Endothelial cell of umbilical vein (primary cell): ENCODE measurements at regions not wholly inside any gene's neighbourhood (a gene's known extent, or its start where the extent isn't known, plus 50 kb on each side); places are given as distances from the start of the nearest gene placed in this dataset.

Experiments used
- BruUV-seq: library from RNA; stranded (reverse); fragments of 400-500 nt; replicated peaks from 2 replicates; lab custom pipeline; 2021; lab: Mats Ljungman, UMichigan
- CTCF ChIA-PET: fragments of 300-600, 350-600 bp; sonication (Branson Sonifier 250); formaldehyde crosslinking; loops from one replicate; lab custom pipeline; 2021; ENCODE audit warnings: antibody characterized with exemption, inconsistent platforms; lab: Charles Lee
- POLR2A ChIA-PET: fragments of 300-600, 350-600 bp; sonication (Branson Sonifier 250); formaldehyde crosslinking; loops from one replicate; lab custom pipeline; 2021; ENCODE audit warnings: antibody characterized with exemption, inconsistent platforms; lab: Charles Lee
- DNase-seq: peaks from one replicate; pipeline ENCODE4 v3.0.0-alpha.2; 2011; ENCODE audit warnings: low read depth, low spot score
- FAIRE-seq: peaks from 2 replicates; lab custom pipeline; 2011; peaks lifted over from hg19 to GRCh38; lab: Jason Lieb, UNC
- H2AFZ ChIP-seq: 2 replicates; pipeline ENCODE4 v1.6.0; 2012; ENCODE audit warnings: low read depth, low read length, control low read depth, inconsistent platforms
- H3K27ac ChIP-seq: 2 replicates; pipeline ENCODE4 v1.5.1; 2011; ENCODE audit warnings: low read depth, mild to moderate bottlenecking, control low read depth, low read length, moderate library complexity; ENCODE audit not compliant: insufficient read depth
- H3K27me3 ChIP-seq, 2 experiments: 2 replicates each; pipeline versions ENCODE4 v1.6.0 to v1.6.1; 2011; ENCODE audit warnings: low read length in 2 of 2, mixed read lengths in 1 of 2; ENCODE audit not compliant: control insufficient read depth in 2 of 2, insufficient read depth in 2 of 2
- H3K36me3 ChIP-seq, 2 experiments: 2 replicates in 1 of 2; 3 replicates in 1 of 2; pipeline ENCODE4 v1.5.1; 2011; ENCODE audit warnings: low read length in 2 of 2, mild to moderate bottlenecking in 1 of 2, moderate library complexity in 1 of 2; ENCODE audit not compliant: control insufficient read depth in 2 of 2, insufficient read depth in 2 of 2; ENCODE audit errors: extremely low read depth in 1 of 2
- H3K4me1 ChIP-seq: 3 replicates; pipeline ENCODE4 v1.5.1; 2011; ENCODE audit warnings: mild to moderate bottlenecking, low read length; ENCODE audit not compliant: control insufficient read depth, insufficient read depth; ENCODE audit errors: extremely low read depth
- H3K4me2 ChIP-seq: 2 replicates; pipeline ENCODE4 v1.6.1; 2011; ENCODE audit warnings: low read length, control low read depth, mixed read lengths; ENCODE audit not compliant: insufficient read depth
- H3K4me3 ChIP-seq, 3 experiments: fragments of 200-600 bp in 1 of 3; sonication (generic), shearing (Covaris generic) in 1 of 3; replicated peaks in 1 of 3; 2 replicates each; pipeline ENCODE4 v1.5.1; 2011 to 2016; ENCODE audit warnings: control low read depth in 3 of 3, low read length in 3 of 3, mild to moderate bottlenecking in 2 of 3, inconsistent platforms in 1 of 3, low read depth in 1 of 3, moderate library complexity in 1 of 3; ENCODE audit not compliant: insufficient read depth in 1 of 3
- H3K79me2 ChIP-seq: 2 replicates; pipeline ENCODE4 v1.6.0; 2012; ENCODE audit warnings: low read length, inconsistent platforms; ENCODE audit not compliant: control insufficient read depth, insufficient read depth
- H3K9ac ChIP-seq: replicated peaks from 2 replicates; pipeline ENCODE3; 2011; ENCODE audit warnings: low read length, control low read depth; ENCODE audit not compliant: insufficient read depth; ENCODE audit errors: extremely low read depth
- H3K9me1 ChIP-seq: replicated peaks from 3 replicates; pipeline ENCODE4 v1.6.0; 2011; ENCODE audit warnings: mild to moderate bottlenecking, low read length; ENCODE audit not compliant: control insufficient read depth, insufficient read depth; ENCODE audit errors: extremely low read depth
- H3K9me3 ChIP-seq: replicated peaks from 2 replicates; pipeline ENCODE4 v1.5.1; 2012; ENCODE audit warnings: low read length, inconsistent platforms; ENCODE audit not compliant: control insufficient read depth, insufficient read depth
- H4K20me1 ChIP-seq: replicated peaks from 2 replicates; pipeline ENCODE3; 2011; ENCODE audit warnings: mild to moderate bottlenecking, low read length; ENCODE audit not compliant: control insufficient read depth, insufficient read depth; ENCODE audit errors: extremely low read depth
- CTCF ChIP-seq, 2 donors: IDR thresholded peaks; 1 replicate in 1 of 2; 2 replicates in 1 of 2; pipeline ENCODE4 v1.5.1; 2011; ENCODE audit warnings: low read length in 2 of 2, mild to moderate bottlenecking in 2 of 2, moderate library complexity in 2 of 2, control low read depth in 1 of 2, inconsistent platforms in 1 of 2, low read depth in 1 of 2; ENCODE audit not compliant: insufficient read depth in 1 of 2; ENCODE audit errors: extremely low read depth in 1 of 2
- EZH2 ChIP-seq: IDR thresholded peaks from 2 replicates; pipeline ENCODE4 v1.6.1; 2012; ENCODE audit warnings: borderline replicate concordance, low read depth, mild to moderate bottlenecking, moderate library complexity, low read length, inconsistent platforms; ENCODE audit not compliant: severe bottlenecking
- FOS ChIP-seq: IDR thresholded peaks from 2 replicates; pipeline ENCODE4 v1.6.1; 2011; ENCODE audit warnings: mild to moderate bottlenecking, low read length, moderate library complexity, borderline replicate concordance; ENCODE audit not compliant: insufficient read depth
- GATA2 ChIP-seq: IDR thresholded peaks from 2 replicates; pipeline ENCODE4 v1.7.0; 2011; ENCODE audit warnings: low read depth, mild to moderate bottlenecking, moderate library complexity, mixed read lengths, low read length; ENCODE audit not compliant: insufficient read length, insufficient read depth
- JUN ChIP-seq: IDR thresholded peaks from 2 replicates; pipeline ENCODE4 v1.6.1; 2011; ENCODE audit warnings: borderline replicate concordance, low read depth; ENCODE audit not compliant: insufficient read length, insufficient read depth
- MAX ChIP-seq: IDR thresholded peaks from 2 replicates; pipeline ENCODE4 v1.6.1; 2011; ENCODE audit not compliant: insufficient read depth, insufficient read length
- MYC ChIP-seq: IDR thresholded peaks from one replicate; pipeline ENCODE4 v1.6.1; 2011; ENCODE audit warnings: mild to moderate bottlenecking, low read depth, low read length
- POLR2A ChIP-seq: IDR thresholded peaks from 2 replicates; pipeline ENCODE4 v1.6.1; 2012; ENCODE audit warnings: low read depth, mild to moderate bottlenecking, control low read depth, low read length
- POLR2AphosphoS5 ChIP-seq: IDR thresholded peaks from 2 replicates; pipeline ENCODE4 v1.6.1; 2012; ENCODE audit warnings: low read depth, mild to moderate bottlenecking, control low read depth, low read length, moderate library complexity; ENCODE audit not compliant: insufficient read depth
- dilution Hi-C: fragments of 300-500 bp; cut with MboI; formaldehyde crosslinking; loops from one replicate; pipeline ENCODE4 v1.15.0; 2019; ENCODE audit warnings: low sequenced_read_pairs; ENCODE audit not compliant: extremely low pct_ligation_motif_present
- intact Hi-C: fragments of 100-400 bp; cut with micrococcal nuclease; formaldehyde crosslinking; loops from one replicate; pipeline ENCODE4 v1.10.0; 2022

GRCh38 chr15:94110476-94111130, 120.8 kb upstream of the MCTP2 start:
- ChIA-PET POLR2A (no interaction called here), CTCF (no interaction called here)
- Histone ChIP-seq H4K20me1 (no peaks in the 10 kb centered on the region), H3K27me3 (no peaks in the 10 kb centered on the region), H2AFZ (no peak overlapping the region), H3K9ac (no peak overlapping the region), H3K9me1 (no peaks in the 10 kb centered on the region), H3K4me3 (no peak overlapping the region), H3K9me3 (no peaks in the 10 kb centered on the region), H3K27ac (no peak overlapping the region), H3K4me1 (no peaks in the 10 kb centered on the region), H3K36me3 (no peaks in the 10 kb centered on the region), H3K4me2 (no peak overlapping the region), H3K79me2 (no peaks in the 10 kb centered on the region)
- TF ChIP-seq MAX (no peak), EZH2 (no peak), JUN (no peak), POLR2A (no peak), CTCF (IDR thresholded peaks at IDR 0.05; ENCODE audit: extremely low read depth in 1 of 2, insufficient read depth in 1 of 2, low read depth in 1 of 2, low read length in 2 of 2) (no peak), MYC (no peak), GATA2 (no peak), FOS (no peak), POLR2AphosphoS5 (no peak)
- FAIRE-seq = no peak
- no peak for DNase-seq
- intact Hi-C loops (no loop called here), dilution Hi-C loops (no loop called here)
- BruUV-seq = no TSS peak
